Liver (tissue), 7 donors: ENCODE measurements at regions not wholly inside any gene's neighbourhood (a gene's known extent, or its start where the extent isn't known, plus 50 kb on each side); places are given as distances from the start of the nearest gene placed in this dataset.
"Not testable (repeated sequence)": the region's sequence is repeated elsewhere in the genome, so short reads cannot be mapped to it uniquely, and the experiment has no call there.

ENCODE experiments used
- DNase-seq: peaks from one replicate; pipeline ENCODE4 v3.0.0-alpha.2; 2017; ENCODE audit warnings: low spot score
- H3K27ac ChIP-seq, 2 donors: one replicate each; pipeline ENCODE4 v1.7.0; 2013; ENCODE audit warnings: inconsistent platforms in 2 of 2, low read length in 2 of 2, control low read depth in 1 of 2, low read depth in 1 of 2, mild to moderate bottlenecking in 1 of 2
- H3K27me3 ChIP-seq, 4 donors: one replicate each; pipeline versions ENCODE4 v1.6.1 to v1.7.0; 2013; ENCODE audit warnings: low read length in 3 of 4, inconsistent platforms in 1 of 4, mild to moderate bottlenecking in 1 of 4, moderate library complexity in 1 of 4; ENCODE audit not compliant: control insufficient read depth in 4 of 4, insufficient read depth in 4 of 4
- H3K36me3 ChIP-seq, 4 donors: one replicate each; pipeline versions ENCODE4 v1.6.1 to v1.7.0; 2013; ENCODE audit warnings: low read length in 3 of 4, mild to moderate bottlenecking in 3 of 4, low read depth in 1 of 4, moderate library complexity in 1 of 4; ENCODE audit not compliant: control insufficient read depth in 4 of 4, insufficient read depth in 3 of 4
- H3K4me1 ChIP-seq, 4 donors: one replicate each; pipeline versions ENCODE4 v1.6.1 to v1.7.0; 2013; ENCODE audit warnings: low read length in 3 of 4, mild to moderate bottlenecking in 3 of 4, moderate library complexity in 1 of 4; ENCODE audit not compliant: control insufficient read depth in 4 of 4, insufficient read depth in 4 of 4
- H3K4me3 ChIP-seq, 3 donors: one replicate each; pipeline versions ENCODE4 v1.6.1 to v1.7.0; 2013; ENCODE audit warnings: low read length in 3 of 3, control low read depth in 1 of 3, low read depth in 1 of 3, mild to moderate bottlenecking in 1 of 3
- H3K9ac ChIP-seq, 2 donors: one replicate each; pipeline ENCODE4 v1.7.0; 2013; ENCODE audit warnings: low read length in 2 of 2, mild to moderate bottlenecking in 2 of 2, moderate library complexity in 2 of 2, control low read depth in 1 of 2, low read depth in 1 of 2
- H3K9me3 ChIP-seq, 4 donors: one replicate each; pipeline versions ENCODE4 v1.6.1 to v1.7.0; 2013; ENCODE audit warnings: low read length in 3 of 4; ENCODE audit not compliant: control insufficient read depth in 4 of 4
- EGR1 ChIP-seq, 2 donors: IDR thresholded peaks; 2 replicates each; pipeline ENCODE4 v1.6.1; 2016 to 2018; ENCODE audit warnings: antibody characterized with exemption in 2 of 2, low read depth in 2 of 2
- FOXA1 ChIP-seq: IDR thresholded peaks from 2 replicates; pipeline ENCODE4 v1.6.1; 2016; ENCODE audit warnings: antibody characterized with exemption
- FOXA2 ChIP-seq: IDR thresholded peaks from 2 replicates; pipeline ENCODE4 v1.6.1; 2016; ENCODE audit warnings: antibody characterized with exemption
- GABPA ChIP-seq, 2 donors: IDR thresholded peaks in 1 of 2; conservative IDR thresholded peaks in 1 of 2; 2 replicates each; pipeline ENCODE4 v1.6.1; 2016; ENCODE audit warnings: antibody characterized with exemption in 2 of 2, mild to moderate bottlenecking in 1 of 2, moderate library complexity in 1 of 2
- HNF4A ChIP-seq, 2 donors: conservative IDR thresholded peaks; 2 replicates each; pipeline ENCODE4 v1.6.1; 2016; ENCODE audit warnings: antibody characterized with exemption in 2 of 2, mild to moderate bottlenecking in 2 of 2
- HNF4G ChIP-seq: IDR thresholded peaks from 2 replicates; pipeline ENCODE4 v1.6.1; 2016; ENCODE audit warnings: antibody characterized with exemption
- JUND ChIP-seq, 2 donors: IDR thresholded peaks; 2 replicates each; pipeline ENCODE4 v1.6.1; 2016; ENCODE audit warnings: antibody characterized with exemption in 2 of 2
- NR2F2 ChIP-seq: IDR thresholded peaks from 2 replicates; pipeline ENCODE4 v1.6.1; 2016; ENCODE audit warnings: antibody characterized with exemption
- RAD21 ChIP-seq, 2 donors: IDR thresholded peaks; 2 replicates each; pipeline ENCODE4 v1.6.1; 2016; ENCODE audit warnings: antibody characterized with exemption in 2 of 2, mild to moderate bottlenecking in 2 of 2
- RXRA ChIP-seq, 2 donors: IDR thresholded peaks; 2 replicates each; pipeline ENCODE4 v1.6.1; 2017 to 2018; ENCODE audit warnings: antibody characterized with exemption in 2 of 2, mild to moderate bottlenecking in 1 of 2
- TAF1 ChIP-seq: conservative IDR thresholded peaks from 2 replicates; pipeline ENCODE4 v1.6.1; 2016; ENCODE audit warnings: antibody characterized with exemption, mild to moderate bottlenecking
- ZBTB33 ChIP-seq: IDR thresholded peaks from 2 replicates; pipeline ENCODE4 v1.6.1; 2016; ENCODE audit warnings: antibody characterized with exemption
- WGBS: extraction: QIAGEN DNeasy Blood & Tissue Kit; methylation state at CpG from one replicate; pipeline ENCODE4 v1.1.7; 2013; 5-methylcytosine and 5-hydroxymethylcytosine counted together
- TF ChIP-seq, protein P1 (sequence below): IDR thresholded peaks from 2 replicates; pipeline ENCODE4 v1.6.1; 2016; ENCODE audit warnings: antibody characterized with exemption, mild to moderate bottlenecking
- TF ChIP-seq, protein P2 (sequence below): IDR thresholded peaks from 2 replicates; pipeline ENCODE4 v1.6.1; 2016; ENCODE audit warnings: antibody characterized with exemption
- TF ChIP-seq, protein P3 (sequence below): IDR thresholded peaks from 2 replicates; pipeline ENCODE4 v1.6.1; 2016; ENCODE audit warnings: antibody characterized with exemption
- donor health status: healthy.
- donor health status: healthy.
- donor health status: healthy.
- donor health status: healthy.

DNA sequence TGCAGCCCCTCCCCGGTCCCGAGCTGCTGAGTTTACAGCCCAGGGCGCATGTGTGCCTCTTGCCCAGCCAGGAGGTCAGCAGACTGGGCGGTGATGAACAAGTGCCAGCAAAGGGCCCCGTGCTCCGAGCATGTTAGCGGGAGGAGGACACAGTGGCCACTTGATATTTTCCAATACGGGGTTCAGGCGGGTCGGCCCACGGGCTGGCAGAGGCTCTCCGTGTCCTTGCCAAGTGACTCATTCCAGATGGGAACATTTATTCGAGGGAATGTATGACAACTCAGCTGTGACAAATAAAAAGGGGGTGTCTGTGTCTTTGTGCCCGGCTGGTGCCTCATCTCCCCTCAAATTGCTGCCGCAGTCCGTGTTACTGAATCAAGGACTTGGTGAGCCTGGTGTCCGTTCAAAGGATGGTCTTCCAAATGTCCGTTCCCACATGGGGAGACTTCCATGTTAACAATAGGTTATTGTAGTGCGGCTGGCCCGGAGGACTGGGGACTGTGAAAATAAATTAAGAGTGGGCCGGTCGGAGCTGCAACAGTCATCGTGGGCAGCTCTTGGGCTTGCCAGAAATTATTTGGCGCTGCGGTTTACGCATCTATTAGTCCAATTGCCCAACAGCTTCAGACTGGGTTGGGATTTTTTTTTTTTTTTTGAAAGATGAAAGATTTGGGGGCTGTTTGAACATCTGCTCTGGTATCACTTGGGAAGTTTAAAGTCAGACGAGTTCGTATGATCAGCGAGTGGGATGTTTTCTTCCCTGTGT is 174.0 kb upstream of the CIBAR2 start (continued):
- TF ChIP-seq, protein P1, sequence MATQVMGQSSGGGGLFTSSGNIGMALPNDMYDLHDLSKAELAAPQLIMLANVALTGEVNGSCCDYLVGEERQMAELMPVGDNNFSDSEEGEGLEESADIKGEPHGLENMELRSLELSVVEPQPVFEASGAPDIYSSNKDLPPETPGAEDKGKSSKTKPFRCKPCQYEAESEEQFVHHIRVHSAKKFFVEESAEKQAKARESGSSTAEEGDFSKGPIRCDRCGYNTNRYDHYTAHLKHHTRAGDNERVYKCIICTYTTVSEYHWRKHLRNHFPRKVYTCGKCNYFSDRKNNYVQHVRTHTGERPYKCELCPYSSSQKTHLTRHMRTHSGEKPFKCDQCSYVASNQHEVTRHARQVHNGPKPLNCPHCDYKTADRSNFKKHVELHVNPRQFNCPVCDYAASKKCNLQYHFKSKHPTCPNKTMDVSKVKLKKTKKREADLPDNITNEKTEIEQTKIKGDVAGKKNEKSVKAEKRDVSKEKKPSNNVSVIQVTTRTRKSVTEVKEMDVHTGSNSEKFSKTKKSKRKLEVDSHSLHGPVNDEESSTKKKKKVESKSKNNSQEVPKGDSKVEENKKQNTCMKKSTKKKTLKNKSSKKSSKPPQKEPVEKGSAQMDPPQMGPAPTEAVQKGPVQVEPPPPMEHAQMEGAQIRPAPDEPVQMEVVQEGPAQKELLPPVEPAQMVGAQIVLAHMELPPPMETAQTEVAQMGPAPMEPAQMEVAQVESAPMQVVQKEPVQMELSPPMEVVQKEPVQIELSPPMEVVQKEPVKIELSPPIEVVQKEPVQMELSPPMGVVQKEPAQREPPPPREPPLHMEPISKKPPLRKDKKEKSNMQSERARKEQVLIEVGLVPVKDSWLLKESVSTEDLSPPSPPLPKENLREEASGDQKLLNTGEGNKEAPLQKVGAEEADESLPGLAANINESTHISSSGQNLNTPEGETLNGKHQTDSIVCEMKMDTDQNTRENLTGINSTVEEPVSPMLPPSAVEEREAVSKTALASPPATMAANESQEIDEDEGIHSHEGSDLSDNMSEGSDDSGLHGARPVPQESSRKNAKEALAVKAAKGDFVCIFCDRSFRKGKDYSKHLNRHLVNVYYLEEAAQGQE: no peak
- TF ChIP-seq HNF4A (conservative IDR thresholded peaks at IDR 0.05) (peak; percentile 63 to 85), FOXA2 (peak; percentile 50), FOXA1 (peak; percentile 30), RXRA (IDR thresholded peaks at IDR 0.05) (peak; percentile 96 to 98), RAD21 (IDR thresholded peaks at IDR 0.05) (no peak), TAF1 (no peak)

DNA sequence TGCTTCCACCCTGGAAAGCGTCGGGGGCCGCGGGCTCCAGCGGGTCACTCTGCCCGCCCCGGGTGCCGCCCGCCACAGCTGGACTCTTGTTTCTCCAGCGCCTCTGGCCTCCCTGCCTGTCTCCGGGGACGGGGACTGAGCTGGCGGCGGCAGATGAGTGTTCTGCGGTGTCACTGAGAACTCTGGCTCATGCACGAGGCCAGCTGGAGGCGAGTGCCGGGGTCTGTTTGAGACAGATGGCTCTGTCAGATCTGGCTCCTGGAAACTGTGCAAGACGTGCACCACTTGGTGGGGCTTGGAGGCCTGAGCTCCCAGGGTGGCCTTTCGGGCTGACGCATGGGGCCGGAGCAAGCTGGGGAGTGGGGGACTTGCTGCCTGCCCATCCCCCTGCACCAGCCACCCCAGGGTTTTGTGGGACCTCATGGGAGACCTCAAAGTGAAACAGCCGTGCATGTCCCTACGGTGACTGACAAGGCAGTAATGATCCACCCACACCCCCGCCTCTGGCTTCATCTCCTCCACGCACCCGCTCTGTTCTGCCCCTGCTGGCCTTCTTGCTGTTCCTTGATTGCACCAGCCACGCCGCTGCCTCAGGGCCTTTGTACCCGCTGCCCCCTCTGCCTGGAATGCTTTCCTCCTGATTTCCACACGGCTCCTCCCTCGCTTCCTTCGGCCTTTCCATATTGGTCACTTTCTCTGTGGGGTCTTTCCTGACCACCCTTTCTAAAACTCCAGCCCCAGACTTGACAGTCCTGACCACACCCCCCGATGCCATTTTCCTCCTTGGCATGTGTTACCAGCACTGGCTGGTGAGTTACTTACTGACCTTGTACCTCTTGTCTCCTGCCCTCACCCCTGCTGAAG is 174.9 kb upstream of the CIBAR2 start:
- no peak overlapping the region for H3K4me3 ChIP-seq
- peak overlapping the region in 1 of 2 donors; percentile 80 for H3K9ac ChIP-seq

DNA sequence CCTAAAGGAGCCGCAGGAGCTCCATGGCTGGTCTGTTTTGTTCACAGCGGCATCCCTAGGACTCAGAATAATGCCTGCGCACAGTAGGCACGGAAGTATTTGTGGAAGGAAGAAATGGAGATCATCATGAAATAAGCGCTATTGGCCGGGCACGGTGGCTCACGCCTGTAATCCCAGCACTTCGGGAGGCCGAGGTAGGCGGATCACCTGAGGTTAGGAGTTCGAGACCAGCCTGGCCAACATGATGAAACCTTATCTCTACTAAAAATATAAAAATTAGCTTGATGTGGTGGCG is 175.5 kb upstream of the CIBAR2 start:
- not testable (repeated sequence) for H3K36me3 ChIP-seq, H3K27me3 ChIP-seq, H3K9me3 ChIP-seq, H3K4me3 ChIP-seq, DNase-seq, H3K9ac ChIP-seq
- peaks cover 20 to 65% (median 54%) of the 10 kb centered on the region in 4 donors for H3K4me1 ChIP-seq
- peak overlapping the region; percentile 78 to 95 for H3K27ac ChIP-seq
- WGBS: 90% methylated on average over 13 of the region's 13 CpGs

More for the DNA sequence above, 174.9 kb upstream of the CIBAR2 start:
- Histone ChIP-seq H3K36me3 (no peaks in the 10 kb centered on the region), H3K27me3 (no peaks in the 10 kb centered on the region), H3K4me1 (peaks cover 20 to 65% (median 52%) of the 10 kb centered on the region in 4 donors), H3K27ac (peak overlapping the region; percentile 78 to 95), H3K9me3 (no peaks in the 10 kb centered on the region)
- TF ChIP-seq TAF1 (no peak), RXRA (IDR thresholded peaks at IDR 0.05) (peak in 1 of 2 donors; percentile 32), HNF4A (conservative IDR thresholded peaks at IDR 0.05) (peak; percentile 26 to 40)
- TF ChIP-seq, protein P2, sequence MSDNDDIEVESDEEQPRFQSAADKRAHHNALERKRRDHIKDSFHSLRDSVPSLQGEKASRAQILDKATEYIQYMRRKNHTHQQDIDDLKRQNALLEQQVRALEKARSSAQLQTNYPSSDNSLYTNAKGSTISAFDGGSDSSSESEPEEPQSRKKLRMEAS: no peak
- WGBS: 47% methylated on average over 34 of the region's 34 CpGs
- DNase-seq: no peak

- TF ChIP-seq NR2F2 (no peak), TAF1 (no peak), GABPA (IDR thresholded peaks at IDR 0.05 in 1 of 2, conservative IDR thresholded peaks at IDR 0.05 in 1 of 2) (no peak), HNF4G (no peak), EGR1 (IDR thresholded peaks at IDR 0.05; ENCODE audit: low read depth in 2 of 2) (no peak), FOXA2 (no peak), RXRA (IDR thresholded peaks at IDR 0.05) (no peak), ZBTB33 (no peak), HNF4A (conservative IDR thresholded peaks at IDR 0.05) (no peak), JUND (IDR thresholded peaks at IDR 0.05) (no peak)
- TF ChIP-seq, protein P2: no peak
- TF ChIP-seq, protein P3, sequence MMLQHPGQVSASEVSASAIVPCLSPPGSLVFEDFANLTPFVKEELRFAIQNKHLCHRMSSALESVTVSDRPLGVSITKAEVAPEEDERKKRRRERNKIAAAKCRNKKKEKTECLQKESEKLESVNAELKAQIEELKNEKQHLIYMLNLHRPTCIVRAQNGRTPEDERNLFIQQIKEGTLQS: no peak
- no peaks in the 10 kb centered on the region for H3K9me3 ChIP-seq
- WGBS: 85% methylated on average over 4 of the region's 4 CpGs
- H3K27ac ChIP-seq: peak overlapping the region; percentile 55 to 89
- peak overlapping the region; percentile 8 to 19 for H3K9ac ChIP-seq
- no peak for DNase-seq
- H3K27me3 ChIP-seq: no peaks in the 10 kb centered on the region
- H3K4me3 ChIP-seq: no peak overlapping the region
- peaks cover 20 to 71% (median 54%) of the 10 kb centered on the region in 4 donors for H3K4me1 ChIP-seq
- no peaks in the 10 kb centered on the region for H3K36me3 ChIP-seq
Measured at GRCh38 chr16:85288341-85288868, 176.1 kb upstream of the CIBAR2 start.
